NB4 (cell line): ENCODE measurements at regions not wholly inside any gene's neighbourhood (a gene's known extent, or its start where the extent isn't known, plus 50 kb on each side); places are given as distances from the start of the nearest gene placed in this dataset.
A peak's percentile ranks its signal among the peaks of the same experiment; 100 is the strongest.

Experiments used
- DNase-seq: peaks from one replicate; pipeline ENCODE4 v3.0.0; 2010; ENCODE audit warnings: low read depth
- H3K4me3 ChIP-seq: one replicate; pipeline ENCODE4 v1.5.1; 2011; ENCODE audit warnings: mild to moderate bottlenecking, low read depth, low read length, moderate library complexity
- MYC ChIP-seq: IDR thresholded peaks from 2 replicates; pipeline ENCODE4 v1.6.1; 2011; ENCODE audit warnings: low read depth, low read length
- POLR2A ChIP-seq: IDR thresholded peaks from 2 replicates; pipeline ENCODE4 v1.6.1; 2011; ENCODE audit warnings: mild to moderate bottlenecking; ENCODE audit not compliant: insufficient read length; ENCODE audit errors: extremely low read depth
- TF ChIP-seq, protein P1 (sequence below): IDR thresholded peaks from 2 replicates; pipeline ENCODE4 v1.6.1; 2011; ENCODE audit warnings: low read depth, low read length
- TF ChIP-seq, protein P2 (sequence below): IDR thresholded peaks from one replicate; pipeline ENCODE4 v1.5.1; 2012; ENCODE audit warnings: low read depth, low read length

- peak; percentile 71 for DNase-seq
- H3K4me3 ChIP-seq = no peak overlapping the region
These were observed 69.6 kb upstream of the LRRC8B start for GRCh38 chr1:89454845-89455521.

GRCh38 chr1:89457046-89457445, 67.6 kb upstream of the LRRC8B start:
- TF ChIP-seq, protein P1, sequence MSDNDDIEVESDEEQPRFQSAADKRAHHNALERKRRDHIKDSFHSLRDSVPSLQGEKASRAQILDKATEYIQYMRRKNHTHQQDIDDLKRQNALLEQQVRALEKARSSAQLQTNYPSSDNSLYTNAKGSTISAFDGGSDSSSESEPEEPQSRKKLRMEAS = no peak
- TF ChIP-seq MYC (no peak), POLR2A (no peak)
- TF ChIP-seq, protein P2, sequence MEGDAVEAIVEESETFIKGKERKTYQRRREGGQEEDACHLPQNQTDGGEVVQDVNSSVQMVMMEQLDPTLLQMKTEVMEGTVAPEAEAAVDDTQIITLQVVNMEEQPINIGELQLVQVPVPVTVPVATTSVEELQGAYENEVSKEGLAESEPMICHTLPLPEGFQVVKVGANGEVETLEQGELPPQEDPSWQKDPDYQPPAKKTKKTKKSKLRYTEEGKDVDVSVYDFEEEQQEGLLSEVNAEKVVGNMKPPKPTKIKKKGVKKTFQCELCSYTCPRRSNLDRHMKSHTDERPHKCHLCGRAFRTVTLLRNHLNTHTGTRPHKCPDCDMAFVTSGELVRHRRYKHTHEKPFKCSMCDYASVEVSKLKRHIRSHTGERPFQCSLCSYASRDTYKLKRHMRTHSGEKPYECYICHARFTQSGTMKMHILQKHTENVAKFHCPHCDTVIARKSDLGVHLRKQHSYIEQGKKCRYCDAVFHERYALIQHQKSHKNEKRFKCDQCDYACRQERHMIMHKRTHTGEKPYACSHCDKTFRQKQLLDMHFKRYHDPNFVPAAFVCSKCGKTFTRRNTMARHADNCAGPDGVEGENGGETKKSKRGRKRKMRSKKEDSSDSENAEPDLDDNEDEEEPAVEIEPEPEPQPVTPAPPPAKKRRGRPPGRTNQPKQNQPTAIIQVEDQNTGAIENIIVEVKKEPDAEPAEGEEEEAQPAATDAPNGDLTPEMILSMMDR = no peak
- no peak for DNase-seq
- H3K4me3 ChIP-seq = no peak overlapping the region

More at GRCh38 chr1:89454845-89455521, 69.6 kb upstream of the LRRC8B start:
- TF ChIP-seq, protein P2 = peak; percentile 42
- TF ChIP-seq, protein P1 = peak; percentile 32; the same call in 1 of the 2 replicates
- TF ChIP-seq MYC = no peak; the same call in 1 of the 2 replicates

DNA sequence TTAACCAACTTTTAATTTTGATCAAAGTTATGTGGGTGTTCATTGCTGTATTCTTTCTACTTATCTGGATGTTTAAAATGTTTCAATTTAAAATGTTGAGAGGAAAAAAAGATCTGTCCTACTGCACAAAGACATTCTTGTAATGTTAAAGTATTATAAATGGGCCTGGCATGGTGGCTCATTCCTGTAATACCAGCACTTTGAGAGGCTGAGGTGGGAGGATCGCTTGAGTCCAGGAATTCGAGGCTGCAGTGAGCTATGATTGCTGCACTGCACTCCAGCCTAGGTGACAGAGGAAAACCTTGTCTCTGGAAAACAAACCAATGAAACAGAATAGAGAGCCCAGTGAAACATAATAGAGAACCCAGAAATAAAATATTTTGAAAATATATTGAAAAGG, 65.5 kb upstream of the LRRC8B start:
- no peak overlapping the region for H3K4me3 ChIP-seq
- DNase-seq = no peak
- no peak for TF ChIP-seq MYC
- TF ChIP-seq, protein P2 = no peak
- TF ChIP-seq, protein P1 = no peak
- no peak for TF ChIP-seq POLR2A

GRCh38 chr1:89460325-89460724, 64.3 kb upstream of the LRRC8B start:
- TF ChIP-seq MYC = no peak
- no peak for DNase-seq

GRCh38 chr1:89462250-89462649, 62.4 kb upstream of the LRRC8B start:
- no peak overlapping the region for H3K4me3 ChIP-seq
- DNase-seq = no peak
- TF ChIP-seq POLR2A (no peak), MYC (no peak)
- TF ChIP-seq, protein P1 = no peak
- TF ChIP-seq, protein P2 = no peak

More at GRCh38 chr1:89460325-89460724, 64.3 kb upstream of the LRRC8B start:
- no peak overlapping the region for H3K4me3 ChIP-seq

- TF ChIP-seq, protein P1 = no peak
- TF ChIP-seq, protein P2 = no peak
- TF ChIP-seq MYC (no peak), POLR2A (no peak)
- no peak overlapping the region for H3K4me3 ChIP-seq
- peak; percentile 27 for DNase-seq
These were observed 60.6 kb upstream of the LRRC8B start for GRCh38 chr1:89464008-89464407.
